ENCODE measurements at regions not wholly inside any gene's neighbourhood (a gene's known extent, or its start where the extent isn't known, plus 50 kb on each side); places are given as distances from the start of the nearest gene placed in this dataset.

DNA sequence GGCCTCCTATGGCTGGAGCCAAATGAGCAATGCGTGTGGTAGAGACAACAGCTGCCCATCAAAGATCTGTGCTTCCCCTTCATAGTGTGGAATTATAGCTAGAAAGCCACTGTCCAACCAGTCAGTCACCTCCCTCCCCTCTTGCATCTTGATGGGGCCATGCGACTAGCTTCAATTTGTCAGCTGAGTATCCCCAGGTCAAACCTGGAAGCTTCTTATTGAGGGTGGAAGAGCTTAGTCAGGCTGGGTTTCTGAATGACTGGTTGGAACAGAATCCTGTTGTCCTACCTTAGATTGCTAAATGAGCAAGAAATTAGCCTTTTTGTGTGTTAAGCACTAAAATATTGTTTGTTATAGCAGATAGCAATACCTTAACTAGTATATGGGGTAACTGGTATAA lies 625.4 kb downstream of the PTPRC start:
- TF ChIP-seq, protein P1, sequence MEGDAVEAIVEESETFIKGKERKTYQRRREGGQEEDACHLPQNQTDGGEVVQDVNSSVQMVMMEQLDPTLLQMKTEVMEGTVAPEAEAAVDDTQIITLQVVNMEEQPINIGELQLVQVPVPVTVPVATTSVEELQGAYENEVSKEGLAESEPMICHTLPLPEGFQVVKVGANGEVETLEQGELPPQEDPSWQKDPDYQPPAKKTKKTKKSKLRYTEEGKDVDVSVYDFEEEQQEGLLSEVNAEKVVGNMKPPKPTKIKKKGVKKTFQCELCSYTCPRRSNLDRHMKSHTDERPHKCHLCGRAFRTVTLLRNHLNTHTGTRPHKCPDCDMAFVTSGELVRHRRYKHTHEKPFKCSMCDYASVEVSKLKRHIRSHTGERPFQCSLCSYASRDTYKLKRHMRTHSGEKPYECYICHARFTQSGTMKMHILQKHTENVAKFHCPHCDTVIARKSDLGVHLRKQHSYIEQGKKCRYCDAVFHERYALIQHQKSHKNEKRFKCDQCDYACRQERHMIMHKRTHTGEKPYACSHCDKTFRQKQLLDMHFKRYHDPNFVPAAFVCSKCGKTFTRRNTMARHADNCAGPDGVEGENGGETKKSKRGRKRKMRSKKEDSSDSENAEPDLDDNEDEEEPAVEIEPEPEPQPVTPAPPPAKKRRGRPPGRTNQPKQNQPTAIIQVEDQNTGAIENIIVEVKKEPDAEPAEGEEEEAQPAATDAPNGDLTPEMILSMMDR (IDR thresholded peaks at IDR 0.05; ENCODE audit: borderline replicate concordance, extremely low read depth, low read length, poor library complexity, severe bottlenecking): no peak
- no peak for TF ChIP-seq EZH2 (IDR thresholded peaks at IDR 0.05; ENCODE audit: borderline replicate concordance, low read depth, low read length, severe bottlenecking)

Data from DND-41 (cell line).